Daoy (cell line): ENCODE measurements at regions not wholly inside any gene's neighbourhood (a gene's known extent, or its start where the extent isn't known, plus 50 kb on each side); places are given as distances from the start of the nearest gene placed in this dataset.
"Not testable (repeated sequence)": the region's sequence is repeated elsewhere in the genome, so short reads cannot be mapped to it uniquely, and the experiment has no call there.

Experiments
- DNase-seq: peaks from one replicate; pipeline ENCODE4 v3.0.0-alpha.2; 2015; ENCODE audit warnings: low read depth

- DNase-seq = no peak
These were observed 706.7 kb downstream of the PTPRU start for GRCh38 chr1:29943034-29943433.

DNA sequence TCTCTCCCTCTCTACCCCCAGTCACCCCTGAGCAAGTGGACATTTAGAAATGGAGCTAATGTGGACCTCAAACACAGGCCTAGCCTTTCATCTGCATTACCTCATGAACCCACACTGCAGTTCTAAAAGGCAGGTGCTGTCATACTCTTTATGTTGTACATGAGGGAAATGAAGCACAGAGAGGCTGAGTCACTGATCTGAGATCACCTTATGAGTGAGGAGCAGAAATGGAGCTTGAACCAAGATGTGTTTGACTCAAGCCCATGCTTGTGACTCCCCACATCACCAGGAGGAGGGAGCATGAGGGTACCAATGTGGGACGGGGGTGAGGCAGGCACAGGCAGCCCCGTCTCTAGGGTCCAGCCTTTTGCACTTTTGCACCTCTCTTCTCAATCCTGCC lies 702.8 kb downstream of the PTPRU start:
- DNase-seq = peak; percentile 58

DNA sequence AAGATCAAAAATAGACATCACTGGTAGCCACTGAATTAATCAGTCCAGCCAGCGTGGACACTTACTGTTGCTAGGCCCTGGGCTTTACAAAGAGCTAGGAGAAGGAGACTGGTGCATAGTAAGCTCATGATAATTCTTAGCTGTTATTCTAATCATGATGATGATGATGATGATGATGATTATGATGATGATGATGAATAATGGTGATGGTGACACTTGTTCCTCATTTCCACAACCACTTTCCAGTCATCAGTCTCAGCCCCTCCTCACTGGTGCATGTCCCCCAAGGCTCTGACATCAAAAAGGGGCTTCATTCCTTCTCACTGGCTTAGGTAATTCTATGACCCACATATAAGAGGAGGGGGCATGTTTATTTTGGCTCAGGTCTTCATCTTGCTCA lies 701.0 kb downstream of the PTPRU start:
- DNase-seq = no peak

GRCh38 chr1:29936031-29936544 lies 699.8 kb downstream of the PTPRU start:
- no peak for DNase-seq

DNA sequence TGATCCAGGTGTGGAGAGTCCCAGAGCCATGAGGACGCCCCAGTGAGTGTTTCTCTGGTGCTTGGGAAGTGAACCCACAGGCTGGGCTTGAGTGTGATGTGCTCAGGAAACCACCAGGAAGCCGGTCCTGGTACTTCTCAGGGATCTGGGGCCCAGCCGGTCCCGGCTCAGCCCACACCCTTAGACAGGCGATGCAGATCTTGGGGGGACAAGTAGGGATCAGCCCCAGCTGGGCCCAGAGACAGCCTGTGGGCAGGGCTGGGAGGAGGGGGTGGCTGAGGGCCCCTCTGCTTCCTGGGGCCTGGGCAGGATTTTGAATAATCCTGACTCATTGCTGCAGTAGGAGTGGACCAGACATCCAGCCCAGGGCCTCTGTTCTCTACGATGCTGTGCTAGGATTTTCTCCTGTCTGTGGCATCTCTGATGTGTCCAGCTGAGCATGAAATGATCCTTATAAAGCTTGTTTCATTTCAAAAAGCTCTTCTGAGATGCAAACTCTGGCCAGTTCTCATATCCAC lies 698.0 kb downstream of the PTPRU start:
- DNase-seq = peak; percentile 32

- peak; percentile 62 for DNase-seq
These were observed 696.7 kb downstream of the PTPRU start for GRCh38 chr1:29933067-29933466.

DNA sequence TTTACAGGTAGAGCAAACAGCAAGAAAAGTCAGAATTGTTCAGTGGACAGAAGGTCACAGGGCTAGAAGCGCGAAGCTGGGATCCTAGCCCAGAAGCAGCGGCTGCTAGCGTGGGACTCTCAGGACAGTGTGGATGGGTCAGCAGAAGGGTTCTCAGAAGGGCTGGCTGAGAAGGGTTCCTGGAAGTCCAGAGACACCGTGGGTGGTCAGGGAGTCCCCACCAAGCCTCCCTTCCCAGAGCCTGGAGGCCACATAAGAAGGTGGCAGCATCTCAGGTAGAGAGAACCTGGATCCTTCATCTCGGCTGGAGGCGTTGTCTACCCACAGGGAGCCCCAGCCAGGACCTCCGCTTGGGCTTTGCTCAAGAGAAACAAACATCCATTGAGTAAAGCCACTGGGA lies 696.3 kb downstream of the PTPRU start:
- DNase-seq = no peak

GRCh38 chr1:29931477-29932175 lies 695.3 kb downstream of the PTPRU start:
- DNase-seq = no peak

DNA sequence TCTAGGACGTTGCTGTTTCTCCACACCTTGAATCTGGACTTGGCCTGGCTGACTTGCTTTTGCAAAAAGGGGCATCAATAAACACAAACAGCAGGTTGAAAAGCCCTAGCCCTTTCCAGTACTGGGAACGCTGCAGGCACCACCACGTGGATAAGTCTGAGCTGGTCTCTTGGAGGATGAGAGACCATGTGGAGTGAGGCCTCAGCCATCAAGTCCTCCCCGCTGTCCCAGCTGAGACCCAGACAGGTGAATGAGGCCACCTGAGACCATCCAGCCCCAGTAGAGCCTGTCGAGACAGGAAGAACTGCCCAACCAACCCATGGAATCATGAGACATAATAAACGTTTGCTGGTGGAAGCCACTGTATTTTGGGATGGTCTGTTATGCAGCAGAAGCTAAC lies 688.7 kb downstream of the PTPRU start:
- DNase-seq = no peak

- no peak for DNase-seq
These were observed 687.7 kb downstream of the PTPRU start for GRCh38 chr1:29924017-29924431.

- DNase-seq = no peak
These were observed 685.4 kb downstream of the PTPRU start for GRCh38 chr1:29921741-29922140.

DNA sequence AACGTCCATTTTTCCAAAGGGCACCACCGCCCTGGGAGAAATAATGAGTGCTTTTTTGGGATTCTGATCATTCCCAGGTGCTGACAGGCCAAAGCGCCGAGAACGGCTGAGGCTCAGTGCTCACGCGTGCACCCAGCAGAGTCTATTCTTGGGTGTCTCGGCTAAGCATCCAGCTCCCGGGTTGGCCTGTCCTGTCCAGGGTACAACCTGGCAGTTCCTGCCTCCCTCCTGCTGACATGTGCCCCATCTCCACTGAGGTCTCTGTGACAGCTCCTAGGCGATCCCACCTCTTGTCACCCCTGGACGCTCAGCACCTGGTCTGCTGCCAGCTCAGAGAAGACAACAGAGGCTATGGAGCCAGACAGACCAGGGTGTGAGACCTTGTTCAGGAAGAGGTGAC lies 684.5 kb downstream of the PTPRU start:
- DNase-seq = no peak

- DNase-seq = no peak
These were observed 684.0 kb downstream of the PTPRU start for GRCh38 chr1:29920316-29920715.

GRCh38 chr1:29919041-29919440 lies 682.7 kb downstream of the PTPRU start:
- DNase-seq = not testable (repeated sequence)

DNA sequence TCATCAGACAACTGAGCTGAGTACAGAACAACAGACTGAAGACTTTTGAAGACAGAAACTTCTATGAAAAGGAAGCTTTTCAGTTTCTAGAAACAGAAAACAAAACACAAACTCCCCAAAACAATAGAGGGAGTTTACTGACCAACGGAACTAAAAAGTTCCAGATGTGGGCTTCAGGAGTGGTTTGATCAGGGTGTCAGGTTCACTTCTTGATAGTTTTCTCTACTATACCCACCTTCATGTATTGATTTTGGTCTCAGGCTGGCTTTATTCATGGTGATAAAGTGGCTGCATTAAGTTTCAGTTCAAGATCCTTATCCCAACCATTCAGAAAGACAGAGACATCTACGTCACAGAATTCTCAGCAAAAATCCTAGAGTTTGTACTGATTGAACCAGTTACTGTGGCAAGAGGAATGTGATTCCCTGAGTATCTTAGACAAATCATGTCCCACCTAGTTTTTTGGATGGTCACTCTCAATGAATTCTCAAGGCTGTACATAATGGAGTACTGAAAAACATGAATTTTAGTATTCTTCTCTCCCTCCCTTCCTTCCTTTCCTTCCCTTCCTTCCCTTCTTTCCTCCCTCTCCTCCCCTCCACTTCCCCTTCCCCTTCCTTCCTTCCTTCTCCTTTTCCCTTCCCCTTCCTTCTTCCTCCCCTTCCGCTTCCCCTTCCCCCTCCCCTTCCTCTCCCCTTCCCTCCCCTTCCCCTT lies 680.5 kb downstream of the PTPRU start:
- no peak for DNase-seq

DNA sequence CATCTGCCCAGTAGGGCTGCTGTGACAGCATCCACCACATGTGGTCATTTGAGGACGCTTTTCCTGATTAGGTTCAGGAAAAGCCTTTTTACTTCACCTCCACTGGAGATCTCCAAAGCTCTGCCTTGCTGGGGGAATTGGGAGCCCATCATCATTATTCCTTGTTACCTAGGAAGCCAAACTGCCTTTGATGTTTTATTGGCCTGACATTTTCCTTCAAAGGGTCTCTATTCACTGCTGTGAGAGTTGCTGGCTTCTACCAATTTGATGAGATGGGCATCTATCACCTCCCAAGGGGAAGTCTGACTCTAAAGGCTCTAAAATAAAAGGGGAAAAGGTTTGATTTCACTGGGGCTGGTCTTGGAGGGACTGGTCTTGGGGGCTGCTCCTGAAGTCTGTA lies 678.6 kb downstream of the PTPRU start:
- DNase-seq = no peak

DNA sequence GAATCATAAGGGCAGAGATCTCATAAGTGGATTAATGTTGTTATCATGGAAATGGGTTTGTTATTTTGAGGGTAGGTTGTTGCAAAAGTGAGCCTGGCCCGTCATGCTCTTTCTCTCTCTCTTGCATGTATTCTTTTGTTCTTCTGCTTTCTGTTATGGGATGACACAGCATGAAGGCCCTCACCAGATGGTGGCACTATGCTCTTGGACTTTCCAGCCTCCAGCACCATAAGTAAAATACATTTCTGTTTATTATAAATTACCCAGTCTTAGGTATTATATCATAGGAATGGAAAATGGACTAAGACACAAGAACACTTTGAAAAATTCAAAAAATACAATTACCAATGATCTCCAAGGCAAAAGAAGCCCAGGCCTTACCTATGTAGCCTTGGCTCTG lies 676.1 kb downstream of the PTPRU start:
- DNase-seq = peak; percentile 66

- no peak for DNase-seq
These were observed 673.6 kb downstream of the PTPRU start for GRCh38 chr1:29909962-29910361.

DNA sequence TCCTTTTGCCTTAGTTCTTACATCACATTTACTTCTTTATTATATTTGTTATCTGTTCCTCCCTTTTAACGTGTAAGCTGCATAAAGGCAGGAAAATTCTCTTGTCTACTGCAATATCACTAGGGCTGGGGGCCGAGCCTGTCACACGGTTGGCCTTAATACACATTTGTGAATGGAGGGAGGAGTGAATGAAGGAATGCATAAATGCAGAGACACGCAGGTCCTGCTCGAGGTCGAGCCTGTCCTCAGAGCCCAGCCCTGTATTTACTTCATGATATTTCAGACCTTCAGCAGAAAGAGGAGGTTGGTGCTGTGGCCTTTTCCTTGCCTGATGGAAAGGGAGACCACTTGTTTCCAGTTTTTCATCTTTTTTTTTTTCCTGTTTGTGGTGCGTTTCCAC lies 671.3 kb downstream of the PTPRU start:
- no peak for DNase-seq

GRCh38 chr1:29906927-29907326 lies 670.6 kb downstream of the PTPRU start:
- DNase-seq = no peak

GRCh38 chr1:29903548-29904166 lies 667.3 kb downstream of the PTPRU start:
- DNase-seq = no peak

GRCh38 chr1:29901624-29902325 lies 665.5 kb downstream of the PTPRU start:
- peak; percentile 42 for DNase-seq
